Cardiac fibroblast (primary cell): ENCODE measurements at regions not wholly inside any gene's neighbourhood (a gene's known extent, or its start where the extent isn't known, plus 50 kb on each side); places are given as distances from the start of the nearest gene placed in this dataset.

ENCODE experiments used
- DNase-seq, 2 donors: peaks; one replicate each; pipeline versions ENCODE4 v3.0.0 to v3.0.0-alpha.2; 2010; ENCODE audit warnings: low read depth in 2 of 2
- H3K4me3 ChIP-seq, 2 donors: replicated peaks in 1 of 2; 1 replicate in 1 of 2; 2 replicates in 1 of 2; pipeline ENCODE4 v1.5.1; 2011; ENCODE audit warnings: low read depth in 2 of 2, low read length in 2 of 2, mild to moderate bottlenecking in 2 of 2, moderate library complexity in 1 of 2
- TF ChIP-seq, protein P1 (sequence below): IDR thresholded peaks from one replicate; pipeline ENCODE4 v1.5.1; 2011; ENCODE audit warnings: low read depth, mild to moderate bottlenecking, low read length, inconsistent platforms

DNA sequence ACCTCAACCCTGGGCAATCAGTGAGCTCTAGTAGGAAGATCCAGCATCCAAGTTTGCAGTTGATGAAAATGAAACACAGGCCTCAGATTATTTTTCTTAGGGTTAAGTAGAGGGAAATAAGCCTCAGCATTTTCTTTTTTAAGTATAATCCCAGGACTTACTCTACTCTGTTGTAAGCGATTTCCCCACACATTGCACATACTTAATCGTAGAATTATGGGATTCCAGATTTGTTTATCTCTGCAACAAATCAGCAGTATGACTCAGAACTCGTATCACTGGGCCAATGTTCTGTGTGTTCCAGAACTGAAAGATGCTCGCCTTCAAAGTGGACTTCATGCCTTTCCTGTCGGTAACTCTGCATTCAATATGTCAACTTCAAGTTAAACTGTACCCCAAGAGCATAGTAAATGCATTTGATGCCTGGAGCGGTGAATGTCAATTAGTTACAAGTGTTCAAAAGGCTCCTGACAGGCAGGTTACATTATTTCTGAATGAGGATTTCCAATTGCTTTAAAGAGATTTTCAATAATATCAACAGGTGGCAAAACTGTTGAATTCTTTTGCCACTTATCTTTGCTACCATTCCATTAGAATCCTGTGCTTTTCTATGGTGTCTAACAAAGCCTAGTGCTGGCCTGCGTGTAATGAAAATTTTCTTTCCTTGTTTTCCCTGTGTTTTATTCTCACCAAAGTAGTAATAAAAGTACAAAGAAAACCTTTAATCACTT lies 323.8 kb upstream of the SYT1 start:
- H3K4me3 ChIP-seq = no peak overlapping the region
- TF ChIP-seq, protein P1, sequence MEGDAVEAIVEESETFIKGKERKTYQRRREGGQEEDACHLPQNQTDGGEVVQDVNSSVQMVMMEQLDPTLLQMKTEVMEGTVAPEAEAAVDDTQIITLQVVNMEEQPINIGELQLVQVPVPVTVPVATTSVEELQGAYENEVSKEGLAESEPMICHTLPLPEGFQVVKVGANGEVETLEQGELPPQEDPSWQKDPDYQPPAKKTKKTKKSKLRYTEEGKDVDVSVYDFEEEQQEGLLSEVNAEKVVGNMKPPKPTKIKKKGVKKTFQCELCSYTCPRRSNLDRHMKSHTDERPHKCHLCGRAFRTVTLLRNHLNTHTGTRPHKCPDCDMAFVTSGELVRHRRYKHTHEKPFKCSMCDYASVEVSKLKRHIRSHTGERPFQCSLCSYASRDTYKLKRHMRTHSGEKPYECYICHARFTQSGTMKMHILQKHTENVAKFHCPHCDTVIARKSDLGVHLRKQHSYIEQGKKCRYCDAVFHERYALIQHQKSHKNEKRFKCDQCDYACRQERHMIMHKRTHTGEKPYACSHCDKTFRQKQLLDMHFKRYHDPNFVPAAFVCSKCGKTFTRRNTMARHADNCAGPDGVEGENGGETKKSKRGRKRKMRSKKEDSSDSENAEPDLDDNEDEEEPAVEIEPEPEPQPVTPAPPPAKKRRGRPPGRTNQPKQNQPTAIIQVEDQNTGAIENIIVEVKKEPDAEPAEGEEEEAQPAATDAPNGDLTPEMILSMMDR = no peak
- no peak for DNase-seq

DNA sequence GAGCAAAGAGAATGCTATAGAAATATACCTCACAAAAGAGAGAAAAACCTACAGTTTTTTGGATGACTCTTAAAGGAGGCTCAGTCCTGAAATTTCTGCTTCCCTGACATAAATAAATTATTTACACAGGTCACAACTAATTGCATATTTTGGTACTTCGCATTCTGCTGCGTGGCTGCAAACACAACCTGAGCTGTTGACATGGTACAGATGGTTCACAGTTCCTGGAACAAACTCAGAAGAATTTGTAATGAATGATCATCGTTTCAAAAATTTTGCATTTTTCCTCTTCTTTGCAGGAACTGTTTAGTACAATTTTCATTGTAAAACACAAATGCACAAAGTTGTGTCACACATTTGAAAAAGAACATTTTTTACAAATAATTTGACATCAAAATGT lies 313.7 kb upstream of the SYT1 start:
- no peak overlapping the region for H3K4me3 ChIP-seq
- DNase-seq = no peak
- TF ChIP-seq, protein P1 = no peak

DNA sequence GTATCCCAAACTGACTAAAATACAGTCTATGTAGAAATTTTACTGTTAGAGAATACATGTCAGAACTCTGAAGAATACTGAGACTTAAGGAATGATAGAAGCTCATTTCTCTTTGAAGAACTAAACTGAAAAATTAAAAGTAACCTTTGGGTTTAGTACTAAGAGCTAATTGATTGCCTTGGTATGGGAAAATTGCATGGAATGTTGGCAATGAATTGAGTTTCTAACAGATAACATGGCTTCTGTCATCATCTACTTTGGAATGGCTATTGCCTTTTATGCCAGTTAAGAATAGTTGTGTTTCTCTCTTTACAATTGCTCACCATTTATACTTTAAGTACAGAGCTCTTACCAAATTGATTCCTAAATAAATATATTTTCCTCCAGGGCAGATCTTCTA lies 308.8 kb upstream of the SYT1 start:
- TF ChIP-seq, protein P1 = no peak
- H3K4me3 ChIP-seq = no peak overlapping the region
- peak in 1 of 2 donors; percentile 7 for DNase-seq

DNA sequence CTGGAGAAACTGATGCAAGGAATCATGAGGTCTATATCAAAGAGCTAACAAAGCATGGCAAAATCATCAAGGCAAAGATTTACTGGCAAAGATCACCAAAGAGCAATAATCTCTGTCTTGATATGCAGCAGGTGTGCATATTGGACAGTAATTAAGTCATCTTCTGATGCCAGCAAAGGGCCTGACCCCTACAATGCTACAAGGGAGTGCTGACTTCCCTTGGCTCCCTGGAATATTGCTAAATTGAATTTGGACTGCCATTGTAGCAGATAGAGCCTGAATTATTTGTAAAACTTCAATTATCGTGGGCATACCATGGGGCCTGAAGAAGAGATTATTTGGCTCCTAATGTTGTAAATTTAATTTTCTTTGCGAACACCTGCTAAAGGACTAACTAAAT lies 307.9 kb upstream of the SYT1 start:
- no peak for DNase-seq
- TF ChIP-seq, protein P1 = no peak
- no peak overlapping the region for H3K4me3 ChIP-seq

GRCh38 chr12:78559416-78559815 lies 305.2 kb upstream of the SYT1 start:
- TF ChIP-seq, protein P1 = no peak
- no peak overlapping the region for H3K4me3 ChIP-seq
- DNase-seq = no peak

- H3K4me3 ChIP-seq = no peak overlapping the region
- no peak for DNase-seq
- TF ChIP-seq, protein P1 = no peak
These were observed 304.7 kb upstream of the SYT1 start for GRCh38 chr12:78559886-78560285.

DNA sequence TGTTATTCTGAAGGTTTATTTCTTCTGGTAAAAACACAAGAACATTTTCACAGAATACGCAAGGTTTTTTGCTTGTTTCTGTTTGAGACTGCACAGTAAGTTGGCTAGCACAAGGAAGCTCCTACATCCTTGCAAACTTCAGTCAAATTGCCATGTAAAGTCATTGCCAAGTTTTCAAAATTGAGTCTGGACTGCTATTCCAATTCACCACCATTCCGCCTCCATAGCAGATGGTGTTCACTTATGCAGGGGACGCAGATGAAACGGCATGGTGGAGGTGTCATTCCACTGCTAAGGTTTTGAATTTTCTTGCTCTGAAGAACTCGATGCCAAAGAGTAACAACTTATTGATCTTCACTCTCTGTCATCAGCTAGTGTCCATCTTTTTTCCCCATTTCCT lies 303.9 kb upstream of the SYT1 start:
- no peak overlapping the region for H3K4me3 ChIP-seq
- TF ChIP-seq, protein P1 = no peak
- DNase-seq = no peak
